Breast epithelium (tissue), 4 donors: ENCODE measurements at regions not wholly inside any gene's neighbourhood (a gene's known extent, or its start where the extent isn't known, plus 50 kb on each side); places are given as distances from the start of the nearest gene placed in this dataset.

Source experiments
- DNase-seq, 2 donors: peaks; one replicate each; pipeline ENCODE4 v3.0.0-alpha.2; 2019; ENCODE audit warnings: low spot score in 2 of 2
- H3K27ac ChIP-seq, 2 donors: fragments of 200-600 bp; sonication (generic) in 1 of 2; one replicate each; pipeline ENCODE4 v1.5.1; 2016 to 2019; ENCODE audit warnings: mild to moderate bottlenecking in 1 of 2
- H3K27me3 ChIP-seq, 2 donors: fragments of 200-600 bp; sonication (generic) in 1 of 2; one replicate each; pipeline versions ENCODE4 v1.5.1 to v1.6.0; 2017 to 2019; ENCODE audit warnings: control low read depth in 1 of 2, mild to moderate bottlenecking in 1 of 2
- H3K36me3 ChIP-seq: fragments of 200-600 bp; one replicate; pipeline ENCODE4 v1.5.1; 2019
- H3K4me1 ChIP-seq, 2 donors: fragments of 200-600 bp; sonication (generic); one replicate each; pipeline ENCODE4 v1.5.1; 2016 to 2019; ENCODE audit warnings: control low read depth in 1 of 2
- H3K4me3 ChIP-seq, 3 donors: fragments of 200-600 bp; sonication (generic); 1 replicate in 2 of 3; 2 replicates in 1 of 3; pipeline ENCODE4 v1.5.1; 2016 to 2019; ENCODE audit warnings: mild to moderate bottlenecking in 3 of 3, moderate library complexity in 2 of 3
- H3K9me3 ChIP-seq, 2 donors: fragments of 200-600 bp; sonication (generic) in 1 of 2; one replicate each; pipeline ENCODE4 v1.5.1; 2016 to 2019; ENCODE audit warnings: control low read depth in 1 of 2
- CTCF ChIP-seq, 3 donors: fragments of 450-650 bp; IDR thresholded peaks; one replicate each; pipeline ENCODE4 v1.5.1; 2016 to 2017; ENCODE audit warnings: antibody characterized with exemption in 3 of 3, mild to moderate bottlenecking in 3 of 3, moderate library complexity in 3 of 3
- POLR2A ChIP-seq: fragments of 450-650 bp; IDR thresholded peaks from one replicate; pipeline ENCODE4 v1.6.1; 2016; ENCODE audit warnings: antibody characterized with exemption, mild to moderate bottlenecking, moderate library complexity
- POLR2AphosphoS5 ChIP-seq, 3 donors: sonication (generic); formaldehyde crosslinking; IDR thresholded peaks; one replicate each; pipeline ENCODE4 v1.6.1; 2017; ENCODE audit warnings: antibody characterized with exemption in 3 of 3
- intact Hi-C: fragments of 100-400 bp; cut with DNase I; formaldehyde crosslinking; loops from one replicate; pipeline ENCODE4 v1.15.1; 2023; ENCODE audit warnings: low total_unique reads

- DNase-seq = no peak
- TF ChIP-seq POLR2A = no peak
- no peak for TF ChIP-seq POLR2AphosphoS5 (IDR thresholded peaks at IDR 0.05)
- no peak for TF ChIP-seq CTCF (IDR thresholded peaks at IDR 0.05)
- no peaks in the 10 kb centered on the region for H3K4me1 ChIP-seq
- no peaks in the 10 kb centered on the region for H3K27me3 ChIP-seq
- H3K9me3 ChIP-seq = no peaks in the 10 kb centered on the region
- intact Hi-C loops = no loop called here
- H3K27ac ChIP-seq = peak overlapping the region in 1 of 2 donors; percentile 48
- H3K36me3 ChIP-seq = no peaks in the 10 kb centered on the region
- no peak overlapping the region for H3K4me3 ChIP-seq
Measured at GRCh38 chr2:204321027-204321800, 224.1 kb upstream of the PARD3B start.

- H3K4me3 ChIP-seq = no peak overlapping the region
- no peaks in the 10 kb centered on the region for H3K27me3 ChIP-seq
- intact Hi-C loops = no loop called here
- H3K27ac ChIP-seq = peak overlapping the region in 1 of 2 donors; percentile 48
- H3K4me1 ChIP-seq = no peaks in the 10 kb centered on the region
- H3K9me3 ChIP-seq = no peaks in the 10 kb centered on the region
- H3K36me3 ChIP-seq = no peaks in the 10 kb centered on the region
- DNase-seq = no peak
- TF ChIP-seq POLR2AphosphoS5 (IDR thresholded peaks at IDR 0.05) (peak in 1 of 3 donors; percentile 19), POLR2A (no peak)
Measured at GRCh38 chr2:204321910-204322751, 223.1 kb upstream of the PARD3B start.

- no peak overlapping the region for H3K4me3 ChIP-seq
- DNase-seq = peak in 1 of 2 donors; percentile 52
- no peaks in the 10 kb centered on the region for H3K27me3 ChIP-seq
- intact Hi-C loops = no loop called here
- no peaks in the 10 kb centered on the region for H3K36me3 ChIP-seq
- TF ChIP-seq POLR2A (no peak), POLR2AphosphoS5 (IDR thresholded peaks at IDR 0.05) (no peak), CTCF (IDR thresholded peaks at IDR 0.05) (peak; percentile 84 to 94 (median 90))
- no peaks in the 10 kb centered on the region for H3K4me1 ChIP-seq
- no peak overlapping the region for H3K27ac ChIP-seq
- H3K9me3 ChIP-seq = no peaks in the 10 kb centered on the region
Measured at GRCh38 chr2:204325468-204325867, 219.8 kb upstream of the PARD3B start.

DNA sequence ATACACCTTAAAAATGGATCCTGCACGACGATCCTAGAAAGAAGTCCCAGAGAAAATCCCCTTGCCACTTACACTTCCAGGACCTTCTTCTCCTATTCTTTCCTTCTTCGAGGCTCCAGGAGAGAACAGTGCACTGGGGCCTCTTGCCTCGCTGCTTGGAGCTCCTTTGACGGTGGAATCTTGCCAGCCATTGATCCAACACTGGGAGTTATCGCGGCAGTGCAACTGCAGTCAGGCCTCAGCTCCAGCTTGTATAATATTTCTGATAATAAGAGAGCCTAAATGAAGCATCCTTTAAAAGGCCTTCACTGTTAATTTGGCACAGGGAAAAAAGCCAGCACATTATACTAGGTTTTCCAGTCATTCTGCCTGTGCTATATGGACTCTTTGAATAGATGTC is 216.9 kb upstream of the PARD3B start:
- H3K9me3 ChIP-seq = no peaks in the 10 kb centered on the region

GRCh38 chr2:204329016-204329415 is 216.3 kb upstream of the PARD3B start:
- H3K9me3 ChIP-seq = no peaks in the 10 kb centered on the region
- H3K4me3 ChIP-seq = no peak overlapping the region
- no peaks in the 10 kb centered on the region for H3K27me3 ChIP-seq
- no peak for DNase-seq
- intact Hi-C loops = no loop called here
- no peak for TF ChIP-seq POLR2A
- no peak for TF ChIP-seq CTCF (IDR thresholded peaks at IDR 0.05)
- TF ChIP-seq POLR2AphosphoS5 (IDR thresholded peaks at IDR 0.05) = no peak
- no peak overlapping the region for H3K27ac ChIP-seq
- no peaks in the 10 kb centered on the region for H3K36me3 ChIP-seq
- H3K4me1 ChIP-seq = no peaks in the 10 kb centered on the region

More for the DNA sequence above, 216.9 kb upstream of the PARD3B start:
- H3K4me1 ChIP-seq = no peaks in the 10 kb centered on the region
- H3K4me3 ChIP-seq = no peak overlapping the region
- H3K36me3 ChIP-seq = no peaks in the 10 kb centered on the region
- no peak for TF ChIP-seq CTCF (IDR thresholded peaks at IDR 0.05)
- no peak for TF ChIP-seq POLR2AphosphoS5 (IDR thresholded peaks at IDR 0.05)
- no peak for TF ChIP-seq POLR2A
- no peak overlapping the region for H3K27ac ChIP-seq
- H3K27me3 ChIP-seq = no peaks in the 10 kb centered on the region
- no peak for DNase-seq
- intact Hi-C loops = no loop called here
